ENCODE measurements at regions not wholly inside any gene's neighbourhood (a gene's known extent, or its start where the extent isn't known, plus 50 kb on each side); places are given as distances from the start of the nearest gene placed in this dataset.

GRCh38 chr4:123209436-123209835, 187.2 kb upstream of the SPRY1 start:
- no peak for DNase-seq (ENCODE audit: extremely low read depth, low read depth)
- TF ChIP-seq CTCF (IDR thresholded peaks at IDR 0.05; ENCODE audit: low read depth, low read length, missing control alignments) = no peak
- H3K4me3 ChIP-seq (replicated peaks; ENCODE audit: low read depth, low read length) = no peak overlapping the region

- no peak for DNase-seq (ENCODE audit: extremely low read depth, low read depth)
- no peak for TF ChIP-seq CTCF (IDR thresholded peaks at IDR 0.05; ENCODE audit: low read depth, low read length, missing control alignments)
- H3K4me3 ChIP-seq (replicated peaks; ENCODE audit: low read depth, low read length) = no peak overlapping the region
Observed at GRCh38 chr4:123215536-123215935, 181.1 kb upstream of the SPRY1 start.

- no peak for DNase-seq (ENCODE audit: extremely low read depth, low read depth)
- no peak overlapping the region for H3K4me3 ChIP-seq (replicated peaks; ENCODE audit: low read depth, low read length)
- no peak for TF ChIP-seq CTCF (IDR thresholded peaks at IDR 0.05; ENCODE audit: low read depth, low read length, missing control alignments)
Observed at GRCh38 chr4:123216543-123216942, 180.1 kb upstream of the SPRY1 start.

- H3K4me3 ChIP-seq (replicated peaks; ENCODE audit: low read depth, low read length) = no peak overlapping the region
- DNase-seq (ENCODE audit: extremely low read depth, low read depth) = no peak
- TF ChIP-seq CTCF (IDR thresholded peaks at IDR 0.05; ENCODE audit: low read depth, low read length, missing control alignments) = no peak
Observed at GRCh38 chr4:123216946-123217345, 179.6 kb upstream of the SPRY1 start.

- H3K4me3 ChIP-seq (replicated peaks; ENCODE audit: low read depth, low read length) = no peak overlapping the region
- DNase-seq (ENCODE audit: extremely low read depth, low read depth) = no peak
- TF ChIP-seq CTCF (IDR thresholded peaks at IDR 0.05; ENCODE audit: low read depth, low read length, missing control alignments) = no peak
Observed at GRCh38 chr4:123217664-123218063, 178.9 kb upstream of the SPRY1 start.

GRCh38 chr4:123218981-123219380, 177.6 kb upstream of the SPRY1 start:
- H3K4me3 ChIP-seq (replicated peaks; ENCODE audit: low read depth, low read length) = no peak overlapping the region
- no peak for TF ChIP-seq CTCF (IDR thresholded peaks at IDR 0.05; ENCODE audit: low read depth, low read length, missing control alignments)

GRCh38 chr4:123229286-123229685, 167.3 kb upstream of the SPRY1 start:
- no peak for DNase-seq (ENCODE audit: extremely low read depth, low read depth)
- TF ChIP-seq CTCF (IDR thresholded peaks at IDR 0.05; ENCODE audit: low read depth, low read length, missing control alignments) = no peak
- no peak overlapping the region for H3K4me3 ChIP-seq (replicated peaks; ENCODE audit: low read depth, low read length)

More at GRCh38 chr4:123218981-123219380, 177.6 kb upstream of the SPRY1 start:
- DNase-seq (ENCODE audit: extremely low read depth, low read depth) = no peak

Measured in HFF-Myc (cell line).